Astrocyte (in vitro differentiated cells and primary cell): ENCODE measurements at regions not wholly inside any gene's neighbourhood (a gene's known extent, or its start where the extent isn't known, plus 50 kb on each side); places are given as distances from the start of the nearest gene placed in this dataset.
A peak's percentile ranks its signal among the peaks of the same experiment; 100 is the strongest.

Experiments
- DNase-seq: peaks from one replicate; pipeline ENCODE4 v3.0.0-alpha.2; 2010; ENCODE audit warnings: low read depth
- FAIRE-seq: peaks from 2 replicates; lab custom pipeline; 2011; peaks lifted over from hg19 to GRCh38; lab: Jason Lieb, UNC
- H2AFZ ChIP-seq: 2 replicates; pipeline ENCODE4 v1.6.0; 2012; ENCODE audit warnings: low read depth, low read length, inconsistent platforms
- H3K27ac ChIP-seq: 2 replicates; pipeline ENCODE4 v1.5.1; 2011; ENCODE audit warnings: low read depth, low read length, inconsistent platforms
- H3K27me3 ChIP-seq: 2 replicates; pipeline ENCODE4 v1.6.0; 2011; ENCODE audit warnings: low read length, inconsistent platforms; ENCODE audit not compliant: insufficient read depth
- H3K36me3 ChIP-seq: 2 replicates; pipeline ENCODE4 v1.5.1; 2011; ENCODE audit warnings: low read length, inconsistent platforms; ENCODE audit not compliant: insufficient read depth
- H3K4me1 ChIP-seq: 2 replicates; pipeline ENCODE4 v1.5.1; 2011; ENCODE audit warnings: low read length, inconsistent platforms; ENCODE audit not compliant: insufficient read depth
- H3K4me2 ChIP-seq: 2 replicates; pipeline ENCODE4 v1.6.0; 2012; ENCODE audit warnings: low read length, inconsistent platforms
- H3K4me3 ChIP-seq: 2 replicates; pipeline ENCODE4 v1.5.1; 2011; ENCODE audit warnings: low read depth, mild to moderate bottlenecking, low read length, inconsistent platforms; ENCODE audit not compliant: insufficient read depth
- H3K79me2 ChIP-seq: 2 replicates; pipeline ENCODE4 v1.6.0; 2012; ENCODE audit warnings: mild to moderate bottlenecking, low read length, inconsistent platforms; ENCODE audit not compliant: insufficient read depth
- H3K9ac ChIP-seq: 2 replicates; pipeline ENCODE4 v1.6.0; 2012; ENCODE audit warnings: mild to moderate bottlenecking, low read length, inconsistent platforms
- H3K9me3 ChIP-seq: 2 replicates; pipeline ENCODE4 v1.5.1; 2012; ENCODE audit warnings: low read depth, mild to moderate bottlenecking, low read length, inconsistent platforms; ENCODE audit not compliant: insufficient read depth
- H4K20me1 ChIP-seq: 2 replicates; pipeline ENCODE4 v1.6.0; 2012; ENCODE audit warnings: low read length, inconsistent platforms; ENCODE audit not compliant: insufficient read depth
- H3K27ac Mint-ChIP-seq: one replicate; pipeline ENCODE4 v1.8.0; 2021; ENCODE audit warnings: mild to moderate bottlenecking, mixed read lengths; ENCODE audit not compliant: unreplicated experiment
- H3K27me3 Mint-ChIP-seq: one replicate; pipeline ENCODE4 v1.8.0; 2021; ENCODE audit warnings: low read depth, mixed read lengths; ENCODE audit not compliant: unreplicated experiment
- H3K36me3 Mint-ChIP-seq: one replicate; pipeline ENCODE4 v1.8.0; 2021; ENCODE audit warnings: low read depth, mixed read lengths; ENCODE audit not compliant: unreplicated experiment
- H3K4me1 Mint-ChIP-seq: one replicate; pipeline ENCODE4 v1.8.0; 2021; ENCODE audit warnings: low read depth, mixed read lengths; ENCODE audit not compliant: unreplicated experiment
- H3K4me3 Mint-ChIP-seq: one replicate; pipeline ENCODE4 v1.8.0; 2021; ENCODE audit warnings: mild to moderate bottlenecking, moderate library complexity, mixed read lengths; ENCODE audit not compliant: unreplicated experiment
- H3K9me3 Mint-ChIP-seq: one replicate; pipeline ENCODE4 v1.8.0; 2021; ENCODE audit warnings: mild to moderate bottlenecking, mixed read lengths; ENCODE audit not compliant: unreplicated experiment
- EZH2 ChIP-seq: IDR thresholded peaks from 2 replicates; pipeline ENCODE4 v1.6.1; 2012; ENCODE audit warnings: mild to moderate bottlenecking, low read length, inconsistent platforms; ENCODE audit not compliant: insufficient read depth
- TF ChIP-seq, protein P1 (sequence below): IDR thresholded peaks from 2 replicates; pipeline ENCODE4 v1.5.1; 2011; ENCODE audit warnings: low read depth, mild to moderate bottlenecking, inconsistent platforms, low read length, moderate library complexity; ENCODE audit not compliant: insufficient read depth

DNA sequence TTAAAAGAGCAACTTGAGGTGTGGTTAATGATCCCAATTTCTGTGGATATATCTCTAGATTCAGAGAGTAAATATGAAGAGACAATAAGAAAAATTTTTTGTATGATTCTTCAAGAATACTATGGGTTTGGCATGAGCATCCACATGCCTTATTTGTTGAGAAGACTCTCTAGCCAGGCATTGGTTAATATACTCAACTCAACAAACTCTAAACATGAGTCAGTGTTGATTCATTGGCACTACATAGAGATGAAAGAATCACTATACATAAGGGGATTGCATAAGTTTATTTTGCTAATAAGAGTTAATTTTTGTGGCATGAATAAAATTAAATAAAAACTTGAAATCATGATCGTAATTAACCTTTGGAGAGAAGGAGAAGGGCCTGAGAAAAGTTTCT is 930.2 kb upstream of the LRRTM1 start:
- FAIRE-seq = no peak
- Histone ChIP-seq H3K4me2 (no peak overlapping the region), H2AFZ (no peak overlapping the region), H3K36me3 (no peaks in the 10 kb centered on the region), H4K20me1 (no peaks in the 10 kb centered on the region), H3K27ac (no peak overlapping the region), H3K9ac (no peak overlapping the region), H3K79me2 (no peaks in the 10 kb centered on the region), H3K27me3 (no peaks in the 10 kb centered on the region), H3K4me3 (no peak overlapping the region), H3K4me1 (no peaks in the 10 kb centered on the region), H3K9me3 (no peaks in the 10 kb centered on the region)
- H3K36me3 Mint-ChIP-seq = no peaks in the 10 kb centered on the region
- no peak overlapping the region for H3K4me3 Mint-ChIP-seq
- no peaks in the 10 kb centered on the region for H3K27me3 Mint-ChIP-seq
- no peak for DNase-seq
- H3K4me1 Mint-ChIP-seq = peaks cover 2% of the 10 kb centered on the region
- TF ChIP-seq, protein P1, sequence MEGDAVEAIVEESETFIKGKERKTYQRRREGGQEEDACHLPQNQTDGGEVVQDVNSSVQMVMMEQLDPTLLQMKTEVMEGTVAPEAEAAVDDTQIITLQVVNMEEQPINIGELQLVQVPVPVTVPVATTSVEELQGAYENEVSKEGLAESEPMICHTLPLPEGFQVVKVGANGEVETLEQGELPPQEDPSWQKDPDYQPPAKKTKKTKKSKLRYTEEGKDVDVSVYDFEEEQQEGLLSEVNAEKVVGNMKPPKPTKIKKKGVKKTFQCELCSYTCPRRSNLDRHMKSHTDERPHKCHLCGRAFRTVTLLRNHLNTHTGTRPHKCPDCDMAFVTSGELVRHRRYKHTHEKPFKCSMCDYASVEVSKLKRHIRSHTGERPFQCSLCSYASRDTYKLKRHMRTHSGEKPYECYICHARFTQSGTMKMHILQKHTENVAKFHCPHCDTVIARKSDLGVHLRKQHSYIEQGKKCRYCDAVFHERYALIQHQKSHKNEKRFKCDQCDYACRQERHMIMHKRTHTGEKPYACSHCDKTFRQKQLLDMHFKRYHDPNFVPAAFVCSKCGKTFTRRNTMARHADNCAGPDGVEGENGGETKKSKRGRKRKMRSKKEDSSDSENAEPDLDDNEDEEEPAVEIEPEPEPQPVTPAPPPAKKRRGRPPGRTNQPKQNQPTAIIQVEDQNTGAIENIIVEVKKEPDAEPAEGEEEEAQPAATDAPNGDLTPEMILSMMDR = no peak
- no peak for TF ChIP-seq EZH2
- no peaks in the 10 kb centered on the region for H3K9me3 Mint-ChIP-seq
- no peak overlapping the region for H3K27ac Mint-ChIP-seq

DNA sequence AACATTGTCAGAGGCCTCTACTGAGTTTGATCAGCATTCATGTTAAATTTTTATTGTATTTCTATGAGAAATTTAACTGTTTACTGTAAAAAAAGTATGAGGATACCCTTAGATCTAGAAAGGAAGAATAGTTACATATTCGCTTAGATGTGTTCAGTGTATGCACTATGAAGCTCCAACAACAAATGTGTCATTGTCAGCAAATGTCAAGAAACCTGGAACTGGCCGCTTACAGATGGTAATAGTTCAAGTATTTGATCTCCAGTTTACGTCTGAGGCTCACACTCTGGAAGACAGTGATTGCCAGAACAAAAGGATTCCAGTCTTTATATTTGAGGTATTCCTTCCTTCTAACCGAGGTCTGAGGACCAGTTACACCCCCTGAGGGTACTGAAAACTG is 921.2 kb upstream of the LRRTM1 start:
- H3K27me3 ChIP-seq = no peaks in the 10 kb centered on the region
- no peaks in the 10 kb centered on the region for H3K9me3 ChIP-seq
- FAIRE-seq = peak; percentile 23
- H2AFZ ChIP-seq = no peak overlapping the region
- no peak overlapping the region for H3K27ac ChIP-seq
- no peak overlapping the region for H3K27ac Mint-ChIP-seq
- DNase-seq = no peak
- no peaks in the 10 kb centered on the region for H3K27me3 Mint-ChIP-seq
- H3K36me3 ChIP-seq = no peaks in the 10 kb centered on the region
- H4K20me1 ChIP-seq = no peaks in the 10 kb centered on the region
- H3K9ac ChIP-seq = no peak overlapping the region
- H3K4me1 Mint-ChIP-seq = no peaks in the 10 kb centered on the region
- no peaks in the 10 kb centered on the region for H3K36me3 Mint-ChIP-seq
- no peak overlapping the region for H3K4me3 Mint-ChIP-seq
- H3K4me1 ChIP-seq = no peaks in the 10 kb centered on the region
- TF ChIP-seq, protein P1 = no peak
- H3K4me3 ChIP-seq = no peak overlapping the region
- H3K4me2 ChIP-seq = no peak overlapping the region
- H3K79me2 ChIP-seq = no peaks in the 10 kb centered on the region
- H3K9me3 Mint-ChIP-seq = no peaks in the 10 kb centered on the region

GRCh38 chr2:81213598-81213997 is 909.0 kb upstream of the LRRTM1 start:
- Histone ChIP-seq H3K9me3 (peaks cover 3% of the 10 kb centered on the region), H3K4me1 (no peaks in the 10 kb centered on the region), H2AFZ (no peak overlapping the region), H3K79me2 (no peaks in the 10 kb centered on the region), H3K27ac (no peak overlapping the region), H3K4me3 (no peak overlapping the region), H3K36me3 (no peaks in the 10 kb centered on the region), H3K27me3 (no peaks in the 10 kb centered on the region), H3K4me2 (no peak overlapping the region), H4K20me1 (no peaks in the 10 kb centered on the region), H3K9ac (no peak overlapping the region)
- Mint-ChIP-seq H3K36me3 (no peaks in the 10 kb centered on the region), H3K27me3 (no peaks in the 10 kb centered on the region), H3K27ac (no peak overlapping the region), H3K9me3 (no peaks in the 10 kb centered on the region), H3K4me3 (no peak overlapping the region), H3K4me1 (no peaks in the 10 kb centered on the region)
- no peak for DNase-seq
- FAIRE-seq = no peak
- no peak for TF ChIP-seq EZH2
- TF ChIP-seq, protein P1 = no peak
